ENCODE measurements at regions not wholly inside any gene's neighbourhood (a gene's known extent, or its start where the extent isn't known, plus 50 kb on each side); places are given as distances from the start of the nearest gene placed in this dataset.

GRCh38 chr9:80649496-80649895 lies 1039.9 kb downstream of the TLE1 start:
- ChIA-PET CTCF (ENCODE audit: low intra/inter-chr PET ratio) (no interaction called here), POLR2A (no interaction called here)
- DNase-seq (ENCODE audit: extremely low read depth in 1 of 4, low spot score in 3 of 4) = no peak
- no peak for ATAC-seq
- WGBS (ENCODE audit: insufficient coverage, low coverage, missing lambda C conversion rate) = 0% methylated on average over 2 of the region's 2 CpGs
- no peak for FAIRE-seq
- Histone ChIP-seq H3K79me2 (ENCODE audit: control insufficient read depth, insufficient read depth, low read length) (no peaks in the 10 kb centered on the region), H3K9ac (ENCODE audit: insufficient read depth in 1 of 2, low read depth in 2 of 2, low read length in 2 of 2) (no peak overlapping the region), H3K27me3 (ENCODE audit: control insufficient read depth in 2 of 2, insufficient read depth in 2 of 2, low read length in 2 of 2) (no peaks in the 10 kb centered on the region), H3K27ac (ENCODE audit: extremely low read depth, low read depth, low read length) (no peak overlapping the region), H3K9me3 (replicated peaks; ENCODE audit: control insufficient read depth, insufficient read depth, low read depth, low read length) (no peaks in the 10 kb centered on the region), H4K20me1 (replicated peaks; ENCODE audit: control insufficient read depth, insufficient read depth, low read length) (no peaks in the 10 kb centered on the region), H3K4me3 (no peak overlapping the region), H3K9me1 (ENCODE audit: control insufficient read depth, insufficient read depth, low read length) (no peaks in the 10 kb centered on the region), H3K4me1 (replicated peaks in 1 of 2; ENCODE audit: control insufficient read depth in 2 of 2, insufficient read depth in 2 of 2, low read length in 2 of 2) (no peaks in the 10 kb centered on the region), H2AFZ (ENCODE audit: low read depth, low read length) (no peak overlapping the region), H3K36me3 (ENCODE audit: control insufficient read depth, insufficient read depth, low read length) (no peaks in the 10 kb centered on the region), H3K4me2 (ENCODE audit: insufficient read depth, low read length) (no peak overlapping the region)
- in situ Hi-C loops (cut with MboI) (no loop called here), intact Hi-C loops (cut with micrococcal nuclease) (no loop called here)
- TF ChIP-seq RBM25 (IDR thresholded peaks at IDR 0.05; ENCODE audit: low read depth, low read length, severe bottlenecking) (no peak), BHLHE40 (IDR thresholded peaks at IDR 0.05; ENCODE audit: low read length) (no peak), ZNF274 (IDR thresholded peaks at IDR 0.05; ENCODE audit: borderline replicate concordance, low read depth, low read length) (no peak)
- BruUV-seq (replicated peaks) = no TSS peak

- 2% methylated on average over 3 of the region's 3 CpGs for WGBS (ENCODE audit: insufficient coverage, low coverage, missing lambda C conversion rate)
- no peaks in the 10 kb centered on the region for H3K4me1 ChIP-seq (replicated peaks in 1 of 2; ENCODE audit: control insufficient read depth in 2 of 2, insufficient read depth in 2 of 2, low read length in 2 of 2)
- POLR2A ChIA-PET = no interaction called here
- no peaks in the 10 kb centered on the region for H3K27me3 ChIP-seq (ENCODE audit: control insufficient read depth in 2 of 2, insufficient read depth in 2 of 2, low read length in 2 of 2)
- DNase-seq (ENCODE audit: extremely low read depth in 1 of 4, low spot score in 3 of 4) (no peak), ATAC-seq (no peak), FAIRE-seq (no peak)
- H3K4me3 ChIP-seq = no peak overlapping the region
- intact Hi-C loops (cut with micrococcal nuclease) (no loop called here), in situ Hi-C loops (cut with MboI) (no loop called here)
- H3K4me2 ChIP-seq (ENCODE audit: insufficient read depth, low read length) = no peak overlapping the region
- H3K9ac ChIP-seq (ENCODE audit: insufficient read depth in 1 of 2, low read depth in 2 of 2, low read length in 2 of 2) = no peak overlapping the region
- no peaks in the 10 kb centered on the region for H3K9me1 ChIP-seq (ENCODE audit: control insufficient read depth, insufficient read depth, low read length)
- no TSS peak for BruUV-seq (replicated peaks)
- H3K79me2 ChIP-seq (ENCODE audit: control insufficient read depth, insufficient read depth, low read length) = no peaks in the 10 kb centered on the region
- no peak for TF ChIP-seq ZFP36 (IDR thresholded peaks at IDR 0.05; ENCODE audit: low read depth, low read length, partially characterized antibody)
- no peaks in the 10 kb centered on the region for H4K20me1 ChIP-seq (replicated peaks; ENCODE audit: control insufficient read depth, insufficient read depth, low read length)
- H3K9me3 ChIP-seq (replicated peaks; ENCODE audit: control insufficient read depth, insufficient read depth, low read depth, low read length) = no peaks in the 10 kb centered on the region
- H3K36me3 ChIP-seq (ENCODE audit: control insufficient read depth, insufficient read depth, low read length) = no peaks in the 10 kb centered on the region
- H2AFZ ChIP-seq (ENCODE audit: low read depth, low read length) = no peak overlapping the region
- no peak overlapping the region for H3K27ac ChIP-seq (ENCODE audit: extremely low read depth, low read depth, low read length)
- CTCF ChIA-PET (ENCODE audit: low intra/inter-chr PET ratio) = no interaction called here
Observed at GRCh38 chr9:80649001-80649420, 1040.3 kb downstream of the TLE1 start.
